GM12878 (cell line): ENCODE measurements at regions not wholly inside any gene's neighbourhood (a gene's known extent, or its start where the extent isn't known, plus 50 kb on each side); places are given as distances from the start of the nearest gene placed in this dataset.

Experiments
- ATAC-seq: fragments of 200-7000 bp; cut with Tn5 transposase; 3 replicates; pipeline ENCODE4 v1.9.1; 2020; ENCODE audit warnings: mild to moderate bottlenecking, moderate library complexity
- BruUV-seq: library from RNA; stranded (reverse); fragments of 400-500 nt; replicated peaks from 2 replicates; lab custom pipeline; 2021; lab: Mats Ljungman, UMichigan
- CTCF ChIA-PET: fragments of 300-600 bp; sonication (Branson Sonifier 250); formaldehyde crosslinking; extraction: SDS; loops from one replicate; lab custom pipeline; 2021; ENCODE audit warnings: inconsistent platforms; lab: Yijun Ruan, JAX
- POLR2A ChIA-PET: fragments of 350-600 bp; formaldehyde crosslinking; extraction: SDS; loops from one replicate; lab custom pipeline; 2021; ENCODE audit warnings: inconsistent platforms; lab: Charles Lee
- RAD21 ChIA-PET: fragments of 300-600 bp; sonication (Branson Sonifier 250); formaldehyde crosslinking; loops from one replicate; lab custom pipeline; 2023; ENCODE audit warnings: antibody characterized with exemption; ENCODE audit not compliant: unreplicated experiment; lab: Charles Lee
- SMC1A ChIA-PET: fragments of 300-600 bp; sonication (Branson Sonifier 250); formaldehyde crosslinking; loops from one replicate; lab custom pipeline; 2023; ENCODE audit not compliant: unreplicated experiment, uncharacterized antibody; lab: Charles Lee
- DNase-seq: peaks from one replicate; pipeline ENCODE4 v3.0.0-alpha.2; 2011; ENCODE audit warnings: low read depth, low spot score
- FAIRE-seq: peaks from 3 replicates; lab custom pipeline; 2011; peaks lifted over from hg19 to GRCh38; lab: Jason Lieb, UNC
- H2AFZ ChIP-seq: 2 replicates; pipeline ENCODE4 v1.6.0; 2011; ENCODE audit warnings: low read depth, low read length, control low read depth; ENCODE audit not compliant: control insufficient read depth
- H3K27ac ChIP-seq: 2 replicates; pipeline ENCODE4 v1.5.1; 2011; ENCODE audit warnings: control low read depth; ENCODE audit not compliant: control insufficient read depth, insufficient read depth
- H3K27me3 ChIP-seq, 2 experiments: replicated peaks in 1 of 2; 2 replicates each; pipeline versions ENCODE4 v1.6.0 to v1.6.1; 2011; ENCODE audit warnings: low read length in 1 of 2; ENCODE audit not compliant: control insufficient read depth in 2 of 2, insufficient read depth in 2 of 2
- H3K36me3 ChIP-seq, 2 experiments: 2 replicates each; pipeline ENCODE4 v1.5.1; 2011; ENCODE audit warnings: low read length in 1 of 2; ENCODE audit not compliant: control insufficient read depth in 2 of 2, insufficient read depth in 2 of 2
- H3K4me1 ChIP-seq: 2 replicates; pipeline ENCODE4 v1.6.1; 2011; ENCODE audit warnings: mild to moderate bottlenecking, low read length, moderate library complexity, mixed read lengths; ENCODE audit not compliant: control insufficient read depth, insufficient read depth
- H3K4me2 ChIP-seq: 2 replicates; pipeline ENCODE4 v1.6.0; 2011; ENCODE audit warnings: control low read depth; ENCODE audit not compliant: control insufficient read depth, insufficient read depth
- H3K4me3 ChIP-seq: fragments of 200-600 bp; sonication (generic); 2 replicates; pipeline ENCODE4 v1.5.1; 2016
- H3K79me2 ChIP-seq: 2 replicates; pipeline ENCODE4 v1.6.0; 2011; ENCODE audit warnings: low read length; ENCODE audit not compliant: control insufficient read depth, insufficient read depth
- H3K9ac ChIP-seq: 2 replicates; pipeline ENCODE4 v1.8.0; 2011; ENCODE audit warnings: low read length, control low read depth, mixed read lengths; ENCODE audit not compliant: control insufficient read depth, insufficient read depth
- H3K9me3 ChIP-seq: replicated peaks from 3 replicates; pipeline ENCODE4 v1.5.1; 2011; ENCODE audit warnings: mild to moderate bottlenecking, low read length; ENCODE audit not compliant: control insufficient read depth, insufficient read depth
- H4K20me1 ChIP-seq: 2 replicates; pipeline ENCODE4 v1.6.0; 2011; ENCODE audit not compliant: control insufficient read depth, insufficient read depth
- CBX3 ChIP-seq: fragments of 200-600 bp; sonication (generic); IDR thresholded peaks from 2 replicates; pipeline ENCODE4 v1.6.1; 2016; ENCODE audit warnings: low read depth, borderline replicate concordance
- ESRRA ChIP-seq: IDR thresholded peaks from 2 replicates; pipeline ENCODE4 v1.6.1; 2012; ENCODE audit warnings: mild to moderate bottlenecking, low read length, improper control_type of control experiment
- FOS ChIP-seq: IDR thresholded peaks from 3 replicates; pipeline ENCODE4 v1.6.1; 2011; ENCODE audit warnings: borderline replicate concordance; ENCODE audit not compliant: insufficient read length; ENCODE audit errors: extremely low read depth
- HCFC1 ChIP-seq: fragments of 150-350 bp; IDR thresholded peaks from 2 replicates; pipeline ENCODE4 v1.6.1; 2014; ENCODE audit warnings: low read length
- HDGF ChIP-seq: fragments of 450-650 bp; IDR thresholded peaks from 2 replicates; pipeline ENCODE4 v1.6.1; 2016; ENCODE audit warnings: antibody characterized with exemption
- IRF5 ChIP-seq: fragments of 450-650 bp; IDR thresholded peaks from 2 replicates; pipeline ENCODE4 v1.6.1; 2017; ENCODE audit warnings: borderline replicate concordance
- KDM1A ChIP-seq: fragments of 200-600 bp; sonication (generic); IDR thresholded peaks from 2 replicates; pipeline ENCODE4 v1.6.1; 2016; ENCODE audit warnings: borderline replicate concordance
- RAD51 ChIP-seq: fragments of 450-650 bp; IDR thresholded peaks from 2 replicates; pipeline ENCODE4 v1.6.1; 2016; ENCODE audit warnings: moderate library complexity, mild to moderate bottlenecking, inconsistent platforms
- RELA ChIP-seq: fragments of 450-650 bp; IDR thresholded peaks from 2 replicates; pipeline ENCODE4 v1.8.0; 2014; ENCODE audit warnings: borderline replicate concordance; ENCODE audit not compliant: partially characterized antibody
- REST ChIP-seq: IDR thresholded peaks from 2 replicates; pipeline ENCODE4 v1.6.1; 2012; ENCODE audit warnings: mild to moderate bottlenecking, low read depth, low read length
- SKIL ChIP-seq: fragments of 450-650 bp; IDR thresholded peaks from 2 replicates; pipeline ENCODE4 v1.6.1; 2017; ENCODE audit warnings: mild to moderate bottlenecking, low read depth, inconsistent platforms; ENCODE audit not compliant: poor library complexity, severe bottlenecking
- SMARCA5 ChIP-seq: fragments of 450-650 bp; IDR thresholded peaks from 2 replicates; pipeline ENCODE4 v1.6.1; 2017; ENCODE audit warnings: mild to moderate bottlenecking
- SMC3 ChIP-seq: IDR thresholded peaks from 2 replicates; pipeline ENCODE4 v1.6.1; 2011; ENCODE audit warnings: low read length, improper control_type of control experiment, borderline replicate concordance
- SPI1 ChIP-seq: IDR thresholded peaks from 2 replicates; pipeline ENCODE4 v1.6.1; 2011; ENCODE audit warnings: low read depth, mild to moderate bottlenecking, low read length, moderate library complexity, borderline replicate concordance; ENCODE audit not compliant: insufficient read depth
- SREBF2 ChIP-seq: IDR thresholded peaks from 2 replicates; pipeline ENCODE4 v1.6.1; 2012; ENCODE audit warnings: mild to moderate bottlenecking, low read length
- TCF12 ChIP-seq: IDR thresholded peaks from 2 replicates; pipeline ENCODE4 v1.6.1; 2011; ENCODE audit warnings: low read depth, mild to moderate bottlenecking, low read length
- YY1 ChIP-seq: IDR thresholded peaks from 2 replicates; pipeline ENCODE4 v1.6.1; 2011; ENCODE audit warnings: low read depth, mild to moderate bottlenecking, low read length
- ZSCAN29 ChIP-seq: fragments of 450-650 bp; IDR thresholded peaks from 2 replicates; pipeline ENCODE4 v1.6.1; 2017; ENCODE audit warnings: mild to moderate bottlenecking, moderate library complexity
- WGBS: methylation state at CpG from one replicate; pipeline ENCODE4 v1.1.6; 2016; ENCODE audit warnings: low lambda C conversion rate; ENCODE audit not compliant: insufficient replicate concordance, insufficient coverage; ENCODE audit errors: missing lambda C conversion rate; 5-methylcytosine and 5-hydroxymethylcytosine counted together
- in situ Hi-C: fragments of 300-500 bp; cut with MboI; formaldehyde crosslinking; loops from 9 replicates; pipeline ENCODE4 v1.14.3; 2018; ENCODE audit warnings: mixed read lengths
- intact Hi-C: fragments of 100-400 bp; cut with micrococcal nuclease; formaldehyde crosslinking; loops from one replicate; pipeline ENCODE4 v1.14.2; 2022; ENCODE audit not compliant: unreplicated experiment

GRCh38 chr4:75327804-75328512 lies 186.2 kb downstream of the RCHY1 start (continued):
- no peak for TF ChIP-seq REST
- no peak for TF ChIP-seq SPI1
- TF ChIP-seq FOS: no peak
- TF ChIP-seq ZSCAN29: no peak
- no peak for TF ChIP-seq ESRRA
- TF ChIP-seq RELA: no peak

GRCh38 chr4:75325318-75325979 lies 188.8 kb downstream of the RCHY1 start:
- Histone ChIP-seq H3K36me3 (no peaks in the 10 kb centered on the region), H4K20me1 (no peaks in the 10 kb centered on the region), H3K79me2 (no peaks in the 10 kb centered on the region), H3K27me3 (no peaks in the 10 kb centered on the region), H3K4me2 (no peak overlapping the region), H3K27ac (no peak overlapping the region), H2AFZ (no peak overlapping the region), H3K9me3 (no peaks in the 10 kb centered on the region), H3K9ac (no peak overlapping the region), H3K4me3 (no peak overlapping the region), H3K4me1 (no peaks in the 10 kb centered on the region)
- intact Hi-C loops (no loop called here), in situ Hi-C loops (no loop called here)
- ChIA-PET RAD21 (no interaction called here), POLR2A (no interaction called here), CTCF (no interaction called here), SMC1A (no interaction called here)
- no peak for ATAC-seq
- DNase-seq: no peak
- no TSS peak for BruUV-seq
- no peak for FAIRE-seq
- 3% methylated on average over 2 of the region's 2 CpGs for WGBS
- TF ChIP-seq HCFC1 (no peak), SREBF2 (no peak), SMC3 (no peak), IRF5 (no peak), TCF12 (no peak), SMARCA5 (no peak), SKIL (no peak), YY1 (no peak), RAD51 (no peak), CBX3 (no peak), HDGF (no peak), KDM1A (no peak)
